ENCODE measurements at regions not wholly inside any gene's neighbourhood (a gene's known extent, or its start where the extent isn't known, plus 50 kb on each side); places are given as distances from the start of the nearest gene placed in this dataset.

GRCh38 chr12:91958816-91959215 lies 186.8 kb downstream of the BTG1 start:
- no peak for TF ChIP-seq CTCF (conservative IDR thresholded peaks at IDR 0.05)
- Mint-ChIP-seq H3K36me3 (peaks cover 3% of the 10 kb centered on the region), H3K27me3 (no peaks in the 10 kb centered on the region), H3K4me3 (no peak overlapping the region), H3K9me3 (peaks cover 5% of the 10 kb centered on the region), H3K27ac (no peak overlapping the region), H3K4me1 (ENCODE audit: unreplicated experiment) (peaks cover 4% of the 10 kb centered on the region)
- no peak for DNase-seq (ENCODE audit: extremely low spot score, unreplicated experiment)

- H3K4me3 Mint-ChIP-seq = no peak overlapping the region
- no peaks in the 10 kb centered on the region for H3K27me3 Mint-ChIP-seq
- H3K9me3 Mint-ChIP-seq = peaks cover 5% of the 10 kb centered on the region
- H3K36me3 Mint-ChIP-seq = peaks cover 3% of the 10 kb centered on the region
- H3K4me1 Mint-ChIP-seq (ENCODE audit: unreplicated experiment) = peaks cover 8% of the 10 kb centered on the region
- no peak for TF ChIP-seq CTCF (conservative IDR thresholded peaks at IDR 0.05)
- DNase-seq (ENCODE audit: extremely low spot score, unreplicated experiment) = no peak
- H3K27ac Mint-ChIP-seq = no peak overlapping the region
Observed at GRCh38 chr12:91954747-91955146, 190.9 kb downstream of the BTG1 start.

- H3K9me3 Mint-ChIP-seq = peaks cover 5% of the 10 kb centered on the region
- H3K4me1 Mint-ChIP-seq (ENCODE audit: unreplicated experiment) = peaks cover 8% of the 10 kb centered on the region
- H3K36me3 Mint-ChIP-seq = peaks cover 3% of the 10 kb centered on the region
- H3K27ac Mint-ChIP-seq = no peak overlapping the region
- DNase-seq (ENCODE audit: extremely low spot score, unreplicated experiment) = no peak
- TF ChIP-seq CTCF (conservative IDR thresholded peaks at IDR 0.05) = no peak
- no peak overlapping the region for H3K4me3 Mint-ChIP-seq
- no peaks in the 10 kb centered on the region for H3K27me3 Mint-ChIP-seq
Observed at GRCh38 chr12:91954326-91954725, 191.3 kb downstream of the BTG1 start.

- no peaks in the 10 kb centered on the region for H3K36me3 Mint-ChIP-seq
- H3K27me3 Mint-ChIP-seq = no peaks in the 10 kb centered on the region
- no peak for TF ChIP-seq CTCF (conservative IDR thresholded peaks at IDR 0.05)
- no peak overlapping the region for H3K27ac Mint-ChIP-seq
- no peak for DNase-seq (ENCODE audit: extremely low spot score, unreplicated experiment)
- H3K4me3 Mint-ChIP-seq = no peak overlapping the region
- peaks cover 8% of the 10 kb centered on the region for H3K4me1 Mint-ChIP-seq (ENCODE audit: unreplicated experiment)
- peaks cover 5% of the 10 kb centered on the region for H3K9me3 Mint-ChIP-seq
Observed at GRCh38 chr12:91952916-91953315, 192.7 kb downstream of the BTG1 start.

- no peak overlapping the region for H3K4me3 Mint-ChIP-seq
- no peaks in the 10 kb centered on the region for H3K36me3 Mint-ChIP-seq
- no peak for DNase-seq (ENCODE audit: extremely low spot score, unreplicated experiment)
- H3K27me3 Mint-ChIP-seq = no peaks in the 10 kb centered on the region
- peaks cover 5% of the 10 kb centered on the region for H3K9me3 Mint-ChIP-seq
- H3K4me1 Mint-ChIP-seq (ENCODE audit: unreplicated experiment) = peaks cover 8% of the 10 kb centered on the region
- H3K27ac Mint-ChIP-seq = no peak overlapping the region
- TF ChIP-seq CTCF (conservative IDR thresholded peaks at IDR 0.05) = no peak
Observed at GRCh38 chr12:91951571-91951970, 194.1 kb downstream of the BTG1 start.

- Mint-ChIP-seq H3K27ac (no peak overlapping the region), H3K27me3 (no peaks in the 10 kb centered on the region), H3K9me3 (no peaks in the 10 kb centered on the region), H3K4me1 (ENCODE audit: unreplicated experiment) (peaks cover 3% of the 10 kb centered on the region), H3K36me3 (no peaks in the 10 kb centered on the region), H3K4me3 (no peak overlapping the region)
- TF ChIP-seq CTCF (conservative IDR thresholded peaks at IDR 0.05) = no peak
- DNase-seq (ENCODE audit: extremely low spot score, unreplicated experiment) = no peak
Observed at GRCh38 chr12:91948504-91948903, 197.1 kb downstream of the BTG1 start.
